ENCODE measurements at regions not wholly inside any gene's neighbourhood (a gene's known extent, or its start where the extent isn't known, plus 50 kb on each side); places are given as distances from the start of the nearest gene placed in this dataset.
A peak's percentile ranks its signal among the peaks of the same experiment; 100 is the strongest.

DNA sequence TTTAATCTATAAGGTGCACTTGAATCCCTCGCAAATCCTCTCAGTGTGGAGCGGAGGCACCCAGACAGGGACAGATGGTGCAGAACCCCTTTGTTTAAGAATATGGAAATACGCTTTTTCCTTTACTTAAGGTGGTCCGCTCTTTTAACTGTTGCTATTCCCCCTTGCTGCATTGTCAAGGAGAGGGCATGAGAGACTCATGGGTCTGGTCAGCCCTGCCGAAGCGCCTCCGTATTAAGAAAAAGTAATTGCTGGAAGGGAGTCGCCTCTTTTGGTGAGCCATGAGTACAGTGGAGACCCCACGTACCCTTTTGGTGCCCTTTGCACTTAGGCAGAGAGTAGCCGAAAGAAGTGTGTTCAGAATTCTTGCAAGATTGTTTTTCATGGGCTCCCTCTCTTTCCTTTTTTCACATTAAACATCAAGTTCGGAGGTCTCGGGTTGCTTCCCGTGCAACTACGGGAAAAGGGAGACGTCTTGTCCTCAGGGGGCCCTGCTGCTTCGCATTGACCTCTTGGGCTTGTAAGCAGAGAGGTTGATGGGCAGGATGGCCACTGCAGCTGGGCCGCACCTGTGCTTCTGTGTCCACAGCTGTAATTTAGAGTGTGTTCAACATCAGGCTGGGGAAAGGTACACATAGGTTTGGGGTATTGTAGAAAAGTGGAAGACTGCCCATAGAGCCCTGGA lies 109.6 kb downstream of the SPRY1 start:
- Histone ChIP-seq H3K4me2 (ENCODE audit: low read length) (peak overlapping the region; percentile 74), H3K4me3 (ENCODE audit: low read depth, low read length, poor library complexity, severe bottlenecking) (peak overlapping the region; percentile 66), H2AFZ (ENCODE audit: low read length) (peak overlapping the region; percentile 73), H3K4me1 (ENCODE audit: insufficient read depth, low read length, poor library complexity, severe bottlenecking) (peaks cover 40% of the 10 kb centered on the region), H3K79me2 (ENCODE audit: insufficient read depth, low read depth, low read length) (no peaks in the 10 kb centered on the region), H3K27ac (ENCODE audit: low read depth, low read length, poor library complexity, severe bottlenecking) (peak overlapping the region; percentile 83), H3K36me3 (ENCODE audit: insufficient read depth, low read length) (no peaks in the 10 kb centered on the region), H3K9me2 (ENCODE audit: insufficient read depth, low read length) (no peaks in the 10 kb centered on the region), H3K9me3 (ENCODE audit: low read length) (no peaks in the 10 kb centered on the region; the same call in 1 of the 2 replicates), H4K20me1 (ENCODE audit: insufficient read depth, low read length) (no peaks in the 10 kb centered on the region)
- CTCF ChIA-PET (ENCODE audit: unreplicated experiment), result no interaction called here
- no peak for DNase-seq (ENCODE audit: low spot score)
- POLR2A ChIA-PET, result interaction anchor here (0.6 to 2.2 kb wide), 5 partner anchors 18 to 232 kb away, joined by 3 to 8 read pairs (median 5); no protein-coding TSS in a partner anchor
- TF ChIP-seq, protein P1, sequence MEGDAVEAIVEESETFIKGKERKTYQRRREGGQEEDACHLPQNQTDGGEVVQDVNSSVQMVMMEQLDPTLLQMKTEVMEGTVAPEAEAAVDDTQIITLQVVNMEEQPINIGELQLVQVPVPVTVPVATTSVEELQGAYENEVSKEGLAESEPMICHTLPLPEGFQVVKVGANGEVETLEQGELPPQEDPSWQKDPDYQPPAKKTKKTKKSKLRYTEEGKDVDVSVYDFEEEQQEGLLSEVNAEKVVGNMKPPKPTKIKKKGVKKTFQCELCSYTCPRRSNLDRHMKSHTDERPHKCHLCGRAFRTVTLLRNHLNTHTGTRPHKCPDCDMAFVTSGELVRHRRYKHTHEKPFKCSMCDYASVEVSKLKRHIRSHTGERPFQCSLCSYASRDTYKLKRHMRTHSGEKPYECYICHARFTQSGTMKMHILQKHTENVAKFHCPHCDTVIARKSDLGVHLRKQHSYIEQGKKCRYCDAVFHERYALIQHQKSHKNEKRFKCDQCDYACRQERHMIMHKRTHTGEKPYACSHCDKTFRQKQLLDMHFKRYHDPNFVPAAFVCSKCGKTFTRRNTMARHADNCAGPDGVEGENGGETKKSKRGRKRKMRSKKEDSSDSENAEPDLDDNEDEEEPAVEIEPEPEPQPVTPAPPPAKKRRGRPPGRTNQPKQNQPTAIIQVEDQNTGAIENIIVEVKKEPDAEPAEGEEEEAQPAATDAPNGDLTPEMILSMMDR (conservative IDR thresholded peaks at IDR 0.05; ENCODE audit: low read length), result no peak
- TF ChIP-seq EZH2phosphoT487 (IDR thresholded peaks at IDR 0.05; ENCODE audit: borderline replicate concordance, low read depth, low read length), result no peak
- BruUV-seq (replicated peaks), result no TSS peak
- intact Hi-C loops (cut with micrococcal nuclease; ENCODE audit: unreplicated experiment), result no loop called here

GRCh38 chr4:123507376-123507775 lies 110.8 kb downstream of the SPRY1 start:
- H2AFZ ChIP-seq (ENCODE audit: low read length), result peak overlapping the region; percentile 73; the same call in 1 of the 2 replicates
- H4K20me1 ChIP-seq (ENCODE audit: insufficient read depth, low read length), result no peaks in the 10 kb centered on the region
- no peaks in the 10 kb centered on the region for H3K79me2 ChIP-seq (ENCODE audit: insufficient read depth, low read depth, low read length)
- CTCF ChIA-PET (ENCODE audit: unreplicated experiment), result no interaction called here
- no peaks in the 10 kb centered on the region for H3K36me3 ChIP-seq (ENCODE audit: insufficient read depth, low read length)
- POLR2A ChIA-PET, result interaction anchor here (0.6 to 2.2 kb wide), 4 partner anchors 18 to 775 kb away, joined by 3 to 8 read pairs (median 4); partner anchors contain the start of gene BBS12
- H3K9me3 ChIP-seq (ENCODE audit: low read length), result no peaks in the 10 kb centered on the region; the same call in 1 of the 2 replicates
- H3K9me2 ChIP-seq (ENCODE audit: insufficient read depth, low read length), result no peaks in the 10 kb centered on the region
- DNase-seq (ENCODE audit: low spot score), result peak; percentile 55
- H3K27ac ChIP-seq (ENCODE audit: low read depth, low read length, poor library complexity, severe bottlenecking), result peak overlapping the region; percentile 83
- peaks cover 40% of the 10 kb centered on the region for H3K4me1 ChIP-seq (ENCODE audit: insufficient read depth, low read length, poor library complexity, severe bottlenecking)
- no peak for TF ChIP-seq EZH2phosphoT487 (IDR thresholded peaks at IDR 0.05; ENCODE audit: borderline replicate concordance, low read depth, low read length)
- TF ChIP-seq, protein P1 (conservative IDR thresholded peaks at IDR 0.05; ENCODE audit: low read length), result 0 out of 2 replicates have a peak, but pooled peaks have one; percentile 24
- intact Hi-C loops (cut with micrococcal nuclease; ENCODE audit: unreplicated experiment), result loop anchor here (1.0 kb wide), 1 partner anchor 63 kb away; no protein-coding TSS in a partner anchor
- peak overlapping the region; percentile 66 for H3K4me3 ChIP-seq (ENCODE audit: low read depth, low read length, poor library complexity, severe bottlenecking)
- BruUV-seq (replicated peaks), result no TSS peak
- H3K4me2 ChIP-seq (ENCODE audit: low read length), result peak overlapping the region; percentile 74

DNA sequence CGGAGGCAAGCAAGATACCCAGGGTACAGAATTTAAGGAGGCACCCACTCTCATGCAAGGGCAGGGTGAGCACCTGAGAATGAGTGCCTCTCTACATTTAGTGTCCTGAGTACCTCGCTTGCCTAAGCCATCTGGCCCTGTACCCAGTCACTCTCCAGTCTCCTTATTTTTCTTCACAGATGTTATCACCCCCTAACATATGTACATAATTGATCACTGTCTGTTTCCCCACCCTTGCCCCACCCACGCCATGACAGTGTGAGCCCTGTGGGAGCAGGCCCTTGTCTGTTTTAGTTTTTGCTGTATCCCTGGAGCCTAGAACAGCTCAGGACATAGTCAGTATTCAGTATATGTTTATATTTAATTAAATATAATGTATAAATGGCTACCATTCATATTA lies 113.6 kb downstream of the SPRY1 start:
- peaks cover 24% of the 10 kb centered on the region for H3K4me1 ChIP-seq (ENCODE audit: insufficient read depth, low read length, poor library complexity, severe bottlenecking)
- H3K27ac ChIP-seq (ENCODE audit: low read depth, low read length, poor library complexity, severe bottlenecking), result no peak overlapping the region
- TF ChIP-seq, protein P1 (conservative IDR thresholded peaks at IDR 0.05; ENCODE audit: low read length), result no peak
- TF ChIP-seq EZH2phosphoT487 (IDR thresholded peaks at IDR 0.05; ENCODE audit: borderline replicate concordance, low read depth, low read length), result no peak
- no peaks in the 10 kb centered on the region for H3K9me3 ChIP-seq (ENCODE audit: low read length)
- CTCF ChIA-PET (ENCODE audit: unreplicated experiment), result no interaction called here
- no peak overlapping the region for H2AFZ ChIP-seq (ENCODE audit: low read length)
- H3K4me2 ChIP-seq (ENCODE audit: low read length), result no peak overlapping the region
- BruUV-seq (replicated peaks), result no TSS peak
- intact Hi-C loops (cut with micrococcal nuclease; ENCODE audit: unreplicated experiment), result no loop called here
- H4K20me1 ChIP-seq (ENCODE audit: insufficient read depth, low read length), result no peaks in the 10 kb centered on the region
- H3K9me2 ChIP-seq (ENCODE audit: insufficient read depth, low read length), result no peaks in the 10 kb centered on the region
- H3K79me2 ChIP-seq (ENCODE audit: insufficient read depth, low read depth, low read length), result no peaks in the 10 kb centered on the region
- POLR2A ChIA-PET, result interaction anchor here (0.8 kb wide), 1 partner anchor 31 kb away, joined by 3 read pairs; no protein-coding TSS in a partner anchor
- no peak for DNase-seq (ENCODE audit: low spot score)
- H3K4me3 ChIP-seq (ENCODE audit: low read depth, low read length, poor library complexity, severe bottlenecking), result no peak overlapping the region
- no peaks in the 10 kb centered on the region for H3K36me3 ChIP-seq (ENCODE audit: insufficient read depth, low read length)

Measured in OCI-LY7 (cell line).